SK-N-SH (cell line): ENCODE measurements at regions not wholly inside any gene's neighbourhood (a gene's known extent, or its start where the extent isn't known, plus 50 kb on each side); places are given as distances from the start of the nearest gene placed in this dataset.

ENCODE experiments used
- CTCF ChIA-PET: fragments of 300-600, 350-600 bp; formaldehyde crosslinking; extraction: SDS; loops from one replicate; lab custom pipeline; 2021; lab: Yijun Ruan, JAX
- POLR2A ChIA-PET: fragments of 350-600 bp; sonication (Branson Sonifier 250); formaldehyde crosslinking; extraction: SDS; loops from one replicate; lab custom pipeline; 2020; ENCODE audit warnings: antibody characterized with exemption, inconsistent platforms; lab: Yijun Ruan, JAX
- DNase-seq: peaks from one replicate; pipeline ENCODE4 v3.0.0; 2012
- H2AFZ ChIP-seq: fragments of 200-600 bp; sonication (generic); 2 replicates; pipeline ENCODE4 v1.8.1; 2016; ENCODE audit warnings: antibody characterized with exemption, mild to moderate bottlenecking, low read depth
- H3F3A ChIP-seq: fragments of 200-600 bp; sonication (generic); replicated peaks from 2 replicates; pipeline ENCODE3; 2016; ENCODE audit warnings: antibody characterized with exemption, mild to moderate bottlenecking; ENCODE audit not compliant: insufficient read depth
- H3K27ac ChIP-seq, 2 experiments: fragments of 200-500 bp in 1 of 2; fragments of 200-600 bp in 1 of 2; sonication (Bioruptor generic) in 1 of 2; sonication (generic), shearing (Covaris generic) in 1 of 2; 2 replicates each; pipeline versions ENCODE4 v1.5.1 to v1.6.1; 2014 to 2016; ENCODE audit warnings: low read depth in 2 of 2, inconsistent platforms in 1 of 2, low read length in 1 of 2, mild to moderate bottlenecking in 1 of 2, mixed read lengths in 1 of 2
- H3K27me3 ChIP-seq: fragments of 200-600 bp; sonication (generic), shearing (Covaris generic); 2 replicates; pipeline ENCODE4 v1.6.1; 2016; ENCODE audit warnings: mixed run types; ENCODE audit not compliant: insufficient read depth
- H3K36me3 ChIP-seq, 2 experiments: fragments of 200-500 bp in 1 of 2; fragments of 200-600 bp in 1 of 2; sonication (Bioruptor generic) in 1 of 2; sonication (generic) in 1 of 2; replicated peaks in 1 of 2; 2 replicates each; pipeline versions ENCODE3 to v1.5.1; 2014 to 2016; ENCODE audit warnings: low read length in 1 of 2, mild to moderate bottlenecking in 1 of 2; ENCODE audit not compliant: insufficient read depth in 2 of 2, control insufficient read depth in 1 of 2
- H3K4me1 ChIP-seq, 2 experiments: fragments of 200-500 bp in 1 of 2; fragments of 200-600 bp in 1 of 2; sonication (Bioruptor generic) in 1 of 2; sonication (generic), shearing (Covaris generic) in 1 of 2; 2 replicates each; pipeline versions ENCODE4 v1.5.1 to v1.6.1; 2014 to 2016; ENCODE audit warnings: low read depth in 1 of 2, low read length in 1 of 2, mixed run types in 1 of 2; ENCODE audit not compliant: insufficient read depth in 2 of 2, control insufficient read depth in 1 of 2
- H3K4me2 ChIP-seq: fragments of 200-600 bp; sonication (generic), shearing (Covaris generic); 2 replicates; pipeline ENCODE4 v1.6.1; 2017; ENCODE audit warnings: mixed run types
- H3K4me3 ChIP-seq, 2 experiments: fragments of 200-500 bp in 1 of 2; fragments of 200-600 bp in 1 of 2; sonication (Bioruptor generic) in 1 of 2; sonication (generic), shearing (Covaris generic) in 1 of 2; 2 replicates each; pipeline versions ENCODE4 v1.5.1 to v1.8.1; 2014 to 2016; ENCODE audit warnings: low read depth in 2 of 2, inconsistent platforms in 1 of 2, low read length in 1 of 2, mild to moderate bottlenecking in 1 of 2, mixed read lengths in 1 of 2, moderate library complexity in 1 of 2
- H3K79me2 ChIP-seq: fragments of 200-600 bp; sonication (generic); 2 replicates; pipeline ENCODE4 v1.8.1; 2017; ENCODE audit warnings: mild to moderate bottlenecking; ENCODE audit not compliant: insufficient read depth
- H3K9ac ChIP-seq: fragments of 200-600 bp; sonication (generic); 2 replicates; pipeline ENCODE4 v1.6.1; 2017; ENCODE audit warnings: mixed run types
- H3K9me2 ChIP-seq: fragments of 200-600 bp; sonication (generic); 2 replicates; pipeline ENCODE4 v1.6.1; 2017; ENCODE audit warnings: mixed run types
- H3K9me3 ChIP-seq: fragments of 200-600 bp; sonication (generic); 2 replicates; pipeline ENCODE4 v1.6.1; 2017; ENCODE audit warnings: mixed run types, mild to moderate bottlenecking, moderate library complexity
- H4K20me1 ChIP-seq: fragments of 200-600 bp; sonication (generic); 2 replicates; pipeline ENCODE4 v1.6.1; 2017; ENCODE audit warnings: mild to moderate bottlenecking, mixed run types; ENCODE audit not compliant: insufficient read depth
- CHD2 ChIP-seq: fragments of 150-350 bp; IDR thresholded peaks from 2 replicates; pipeline ENCODE4 v1.6.1; 2018; ENCODE audit warnings: low read length; ENCODE audit not compliant: partially characterized antibody
- FOSL2 ChIP-seq: IDR thresholded peaks from 2 replicates; pipeline ENCODE4 v1.4.0; 2012; ENCODE audit warnings: low read depth, mild to moderate bottlenecking, moderate library complexity, borderline replicate concordance
- FOXJ3 ChIP-seq: sonication (generic); formaldehyde crosslinking; IDR thresholded peaks from 2 replicates; pipeline ENCODE4 v1.5.1; 2020; ENCODE audit warnings: mild to moderate bottlenecking, missing genetic modification reagents
- FOXM1 ChIP-seq: IDR thresholded peaks from 2 replicates; pipeline ENCODE4 v1.4.0; 2012; ENCODE audit warnings: low read depth, mild to moderate bottlenecking
- GATA2 ChIP-seq: sonication (generic); formaldehyde crosslinking; IDR thresholded peaks from 2 replicates; pipeline ENCODE4 v1.5.0; 2020; ENCODE audit warnings: mild to moderate bottlenecking, missing genetic modification reagents
- IRF3 ChIP-seq: fragments of 150-350 bp; IDR thresholded peaks from 2 replicates; pipeline ENCODE4 v1.6.1; 2016; ENCODE audit warnings: mild to moderate bottlenecking, low read depth, low read length
- JUND ChIP-seq: IDR thresholded peaks from 2 replicates; pipeline ENCODE4 v1.4.0; 2012
- NFIC ChIP-seq: IDR thresholded peaks from 2 replicates; pipeline ENCODE4 v1.4.0; 2012; ENCODE audit warnings: borderline replicate concordance
- PBX3 ChIP-seq: IDR thresholded peaks from 2 replicates; pipeline ENCODE4; 2012
- POLR2AphosphoS5 ChIP-seq: IDR thresholded peaks from 2 replicates; pipeline ENCODE4 v1.6.1; 2012; ENCODE audit warnings: low read depth, low read length
- RAD21 ChIP-seq: IDR thresholded peaks from 2 replicates; pipeline ENCODE4 v1.6.1; 2012; ENCODE audit warnings: mild to moderate bottlenecking, low read length
- RCOR1 ChIP-seq: fragments of 150-350 bp; IDR thresholded peaks from 2 replicates; pipeline ENCODE4 v1.6.1; 2017; ENCODE audit warnings: antibody characterized with exemption, low read length
- RFX5 ChIP-seq: IDR thresholded peaks from 2 replicates; pipeline ENCODE4 v1.6.1; 2012; ENCODE audit warnings: mild to moderate bottlenecking, improper control_type of control experiment, low read length
- RXRA ChIP-seq: IDR thresholded peaks from 2 replicates; pipeline ENCODE4 v1.4.0; 2012; ENCODE audit warnings: low read depth, mild to moderate bottlenecking, borderline replicate concordance
- SIN3A ChIP-seq: IDR thresholded peaks from 2 replicates; pipeline ENCODE4 v1.6.1; 2012; ENCODE audit warnings: low read depth, mild to moderate bottlenecking, low read length, moderate library complexity, borderline replicate concordance
- SMC3 ChIP-seq: IDR thresholded peaks from 2 replicates; pipeline ENCODE4 v1.6.1; 2012; ENCODE audit warnings: low read depth, low read length, improper control_type of control experiment
- TAF1 ChIP-seq: IDR thresholded peaks from 2 replicates; pipeline ENCODE4 v1.6.1; 2012; ENCODE audit warnings: low read depth, mild to moderate bottlenecking, low read length, moderate library complexity, borderline replicate concordance
- TCF12 ChIP-seq: IDR thresholded peaks from 2 replicates; pipeline ENCODE4 v1.4.0; 2012
- TEAD4 ChIP-seq: IDR thresholded peaks from 2 replicates; pipeline ENCODE4 v1.4.0; 2012; ENCODE audit warnings: mild to moderate bottlenecking, borderline replicate concordance; ENCODE audit not compliant: insufficient read depth
- ZBTB33 ChIP-seq: IDR thresholded peaks from 2 replicates; pipeline ENCODE4 v1.4.0; 2012; ENCODE audit warnings: low read depth, borderline replicate concordance
- WGBS: methylation state at CpG from one replicate; pipeline ENCODE4 v1.1.6; 2017; ENCODE audit warnings: low lambda C conversion rate; 5-methylcytosine and 5-hydroxymethylcytosine counted together

- no peak for TF ChIP-seq FOSL2
- TF ChIP-seq CHD2 = no peak
- TF ChIP-seq TCF12 = no peak
- no peak for TF ChIP-seq PBX3
- no peak for TF ChIP-seq TAF1
- TF ChIP-seq RCOR1 = no peak
- TF ChIP-seq JUND = no peak
- no peak for TF ChIP-seq GATA2 (CRISPR knock-in tag)
- TF ChIP-seq RAD21 = no peak
- TF ChIP-seq SMC3 = no peak
- TF ChIP-seq RFX5 = no peak
- TF ChIP-seq NFIC = no peak
- TF ChIP-seq FOXJ3 (CRISPR knock-in tag) = no peak
- no peak for TF ChIP-seq POLR2AphosphoS5
- no peak for TF ChIP-seq FOXM1
- TF ChIP-seq SIN3A = no peak
- TF ChIP-seq TEAD4 = no peak
- TF ChIP-seq RXRA = no peak
- TF ChIP-seq ZBTB33 = no peak
- TF ChIP-seq IRF3 = no peak
- H3K27ac ChIP-seq = no peak overlapping the region
- no peaks in the 10 kb centered on the region for H3K36me3 ChIP-seq
- WGBS = 87% methylated on average over 1 of the region's 2 CpGs
- H4K20me1 ChIP-seq = no peaks in the 10 kb centered on the region
- no peaks in the 10 kb centered on the region for H3K79me2 ChIP-seq
- no peaks in the 10 kb centered on the region for H3K4me1 ChIP-seq
- POLR2A ChIA-PET = no interaction called here
- no peak for DNase-seq
- no peak overlapping the region for H3K4me3 ChIP-seq
- H3K27me3 ChIP-seq = no peaks in the 10 kb centered on the region
- H3K4me2 ChIP-seq = no peak overlapping the region
- H3K9ac ChIP-seq = no peak overlapping the region
- H3F3A ChIP-seq = no peaks in the 10 kb centered on the region
- no peaks in the 10 kb centered on the region for H3K9me3 ChIP-seq
- H2AFZ ChIP-seq = no peak overlapping the region
- no peaks in the 10 kb centered on the region for H3K9me2 ChIP-seq
- CTCF ChIA-PET = no interaction called here
Measured at GRCh38 chr18:56333839-56334238, 304.6 kb downstream of the TXNL1 start.
